OCI-LY1 (cell line): ENCODE measurements at regions not wholly inside any gene's neighbourhood (a gene's known extent, or its start where the extent isn't known, plus 50 kb on each side); places are given as distances from the start of the nearest gene placed in this dataset.

Experiments
- CTCF ChIP-seq: fragments of 200-600 bp; sonication (generic), shearing (Covaris generic); IDR thresholded peaks from 2 replicates; pipeline ENCODE4 v1.5.1; 2017; ENCODE audit warnings: mild to moderate bottlenecking, antibody characterized with exemption, low read length, moderate library complexity, mixed read lengths
- EZH2 ChIP-seq: fragments of 200-600 bp; sonication (generic), shearing (Covaris generic); IDR thresholded peaks from 2 replicates; pipeline ENCODE4 v1.8.0; 2017; ENCODE audit warnings: borderline replicate concordance, mixed run types, mild to moderate bottlenecking, antibody characterized with exemption, low read length, moderate library complexity, mixed read lengths

- TF ChIP-seq CTCF (no peak), EZH2 (no peak)
These were observed 89.7 kb upstream of the ZNF507 start for GRCh38 chr19:32255536-32256295.
